GM12878 (cell line): ENCODE measurements at regions not wholly inside any gene's neighbourhood (a gene's known extent, or its start where the extent isn't known, plus 50 kb on each side); places are given as distances from the start of the nearest gene placed in this dataset.

Source experiments
- ATAC-seq: fragments of 200-7000 bp; cut with Tn5 transposase; 3 replicates; pipeline ENCODE4 v1.9.1; 2020; ENCODE audit warnings: mild to moderate bottlenecking, moderate library complexity
- BruUV-seq: library from RNA; stranded (reverse); fragments of 400-500 nt; replicated peaks from 2 replicates; lab custom pipeline; 2021; lab: Mats Ljungman, UMichigan
- CTCF ChIA-PET: fragments of 300-600 bp; sonication (Branson Sonifier 250); formaldehyde crosslinking; extraction: SDS; loops from one replicate; lab custom pipeline; 2021; ENCODE audit warnings: inconsistent platforms; lab: Yijun Ruan, JAX
- POLR2A ChIA-PET: fragments of 350-600 bp; formaldehyde crosslinking; extraction: SDS; loops from one replicate; lab custom pipeline; 2021; ENCODE audit warnings: inconsistent platforms; lab: Charles Lee
- RAD21 ChIA-PET: fragments of 300-600 bp; sonication (Branson Sonifier 250); formaldehyde crosslinking; loops from one replicate; lab custom pipeline; 2023; ENCODE audit warnings: antibody characterized with exemption; ENCODE audit not compliant: unreplicated experiment; lab: Charles Lee
- SMC1A ChIA-PET: fragments of 300-600 bp; sonication (Branson Sonifier 250); formaldehyde crosslinking; loops from one replicate; lab custom pipeline; 2023; ENCODE audit not compliant: unreplicated experiment, uncharacterized antibody; lab: Charles Lee
- DNase-seq: peaks from one replicate; pipeline ENCODE4 v3.0.0-alpha.2; 2011; ENCODE audit warnings: low read depth, low spot score
- FAIRE-seq: peaks from 3 replicates; lab custom pipeline; 2011; peaks lifted over from hg19 to GRCh38; lab: Jason Lieb, UNC
- H2AFZ ChIP-seq: 2 replicates; pipeline ENCODE4 v1.6.0; 2011; ENCODE audit warnings: low read depth, low read length, control low read depth; ENCODE audit not compliant: control insufficient read depth
- H3K27ac ChIP-seq: 2 replicates; pipeline ENCODE4 v1.5.1; 2011; ENCODE audit warnings: control low read depth; ENCODE audit not compliant: control insufficient read depth, insufficient read depth
- H3K27me3 ChIP-seq, 2 experiments: replicated peaks in 1 of 2; 2 replicates each; pipeline versions ENCODE4 v1.6.0 to v1.6.1; 2011; ENCODE audit warnings: low read length in 1 of 2; ENCODE audit not compliant: control insufficient read depth in 2 of 2, insufficient read depth in 2 of 2
- H3K36me3 ChIP-seq, 2 experiments: 2 replicates each; pipeline ENCODE4 v1.5.1; 2011; ENCODE audit warnings: low read length in 1 of 2; ENCODE audit not compliant: control insufficient read depth in 2 of 2, insufficient read depth in 2 of 2
- H3K4me1 ChIP-seq: 2 replicates; pipeline ENCODE4 v1.6.1; 2011; ENCODE audit warnings: mild to moderate bottlenecking, low read length, moderate library complexity, mixed read lengths; ENCODE audit not compliant: control insufficient read depth, insufficient read depth
- H3K4me2 ChIP-seq: 2 replicates; pipeline ENCODE4 v1.6.0; 2011; ENCODE audit warnings: control low read depth; ENCODE audit not compliant: control insufficient read depth, insufficient read depth
- H3K4me3 ChIP-seq: fragments of 200-600 bp; sonication (generic); 2 replicates; pipeline ENCODE4 v1.5.1; 2016
- H3K79me2 ChIP-seq: 2 replicates; pipeline ENCODE4 v1.6.0; 2011; ENCODE audit warnings: low read length; ENCODE audit not compliant: control insufficient read depth, insufficient read depth
- H3K9ac ChIP-seq: 2 replicates; pipeline ENCODE4 v1.8.0; 2011; ENCODE audit warnings: low read length, control low read depth, mixed read lengths; ENCODE audit not compliant: control insufficient read depth, insufficient read depth
- H3K9me3 ChIP-seq: replicated peaks from 3 replicates; pipeline ENCODE4 v1.5.1; 2011; ENCODE audit warnings: mild to moderate bottlenecking, low read length; ENCODE audit not compliant: control insufficient read depth, insufficient read depth
- H4K20me1 ChIP-seq: 2 replicates; pipeline ENCODE4 v1.6.0; 2011; ENCODE audit not compliant: control insufficient read depth, insufficient read depth
- ASH2L ChIP-seq: fragments of 300-600, 200-600 bp; sonication (generic); IDR thresholded peaks from 2 replicates; pipeline ENCODE4 v1.6.1; 2017; ENCODE audit warnings: low read depth, mild to moderate bottlenecking, borderline replicate concordance
- BRCA1 ChIP-seq: IDR thresholded peaks from 2 replicates; pipeline ENCODE4 v1.6.1; 2011; ENCODE audit warnings: low read depth, low read length, improper control_type of control experiment
- CHD1 ChIP-seq: IDR thresholded peaks from 2 replicates; pipeline ENCODE4 v1.6.1; 2012; ENCODE audit warnings: low read depth, low read length, improper control_type of control experiment
- CUX1 ChIP-seq: IDR thresholded peaks from 2 replicates; pipeline ENCODE4 v1.6.1; 2012; ENCODE audit warnings: improper control_type of control experiment, low read depth, low read length; ENCODE audit not compliant: insufficient replicate concordance
- E2F4 ChIP-seq: IDR thresholded peaks from 2 replicates; pipeline ENCODE4 v1.6.1; 2012; ENCODE audit warnings: low read depth, low read length, improper control_type of control experiment
- FOXM1 ChIP-seq: IDR thresholded peaks from 2 replicates; pipeline ENCODE4 v1.6.1; 2012; ENCODE audit warnings: low read depth, mild to moderate bottlenecking, inconsistent platforms, low read length, moderate library complexity
- HCFC1 ChIP-seq: fragments of 150-350 bp; IDR thresholded peaks from 2 replicates; pipeline ENCODE4 v1.6.1; 2014; ENCODE audit warnings: low read length
- HDAC6 ChIP-seq: fragments of 200-600 bp; sonication (generic); IDR thresholded peaks from one replicate; pipeline ENCODE4 v1.8.0; 2017; ENCODE audit warnings: antibody characterized with exemption; ENCODE audit not compliant: unreplicated experiment
- HSF1 ChIP-seq: fragments of 150-350 bp; IDR thresholded peaks from 2 replicates; pipeline ENCODE4 v1.6.1; 2014; ENCODE audit warnings: mild to moderate bottlenecking, low read depth, low read length
- JUNB ChIP-seq: IDR thresholded peaks from 2 replicates; pipeline ENCODE4 v1.6.1; 2016; ENCODE audit warnings: antibody characterized with exemption, mild to moderate bottlenecking
- LARP7 ChIP-seq: fragments of 450-650 bp; IDR thresholded peaks from 2 replicates; pipeline ENCODE4 v1.6.1; 2017; ENCODE audit warnings: mild to moderate bottlenecking
- POLR2A ChIP-seq: IDR thresholded peaks from 2 replicates; pipeline ENCODE4 v1.6.1; 2011; ENCODE audit warnings: low read depth, mild to moderate bottlenecking, low read length
- RAD51 ChIP-seq: fragments of 450-650 bp; IDR thresholded peaks from 2 replicates; pipeline ENCODE4 v1.6.1; 2016; ENCODE audit warnings: moderate library complexity, mild to moderate bottlenecking, inconsistent platforms
- RBBP5 ChIP-seq: fragments of 200-600 bp; sonication (generic); conservative IDR thresholded peaks from 2 replicates; pipeline ENCODE4 v1.6.1; 2016
- SUZ12 ChIP-seq: fragments of 200-600 bp; sonication (generic); IDR thresholded peaks from one replicate; pipeline ENCODE4 v1.6.1; 2018; ENCODE audit warnings: antibody characterized with exemption, mild to moderate bottlenecking; ENCODE audit not compliant: unreplicated experiment
- TCF12 ChIP-seq: IDR thresholded peaks from 2 replicates; pipeline ENCODE4 v1.6.1; 2011; ENCODE audit warnings: low read depth, mild to moderate bottlenecking, low read length
- TCF7 ChIP-seq: IDR thresholded peaks from 2 replicates; pipeline ENCODE4 v1.6.1; 2014; ENCODE audit warnings: antibody characterized with exemption, borderline replicate concordance
- ZNF207 ChIP-seq: fragments of 450-650 bp; IDR thresholded peaks from 2 replicates; pipeline ENCODE4 v1.6.1; 2014; ENCODE audit warnings: antibody characterized with exemption, mild to moderate bottlenecking, borderline replicate concordance
- ZNF274 ChIP-seq: IDR thresholded peaks from one replicate; pipeline ENCODE4 v1.8.0; 2011; ENCODE audit not compliant: insufficient read length, insufficient read depth
- ZZZ3 ChIP-seq: IDR thresholded peaks from 2 replicates; pipeline ENCODE4 v1.6.1; 2011; ENCODE audit warnings: low read depth; ENCODE audit not compliant: control insufficient read depth, insufficient read length
- whole genome bisulfite sequencing: methylation state at CpG from one replicate; pipeline ENCODE4 v1.1.6; 2016; ENCODE audit warnings: low lambda C conversion rate; ENCODE audit not compliant: insufficient replicate concordance, insufficient coverage; ENCODE audit errors: missing lambda C conversion rate; 5-methylcytosine and 5-hydroxymethylcytosine counted together
- in situ Hi-C: fragments of 300-500 bp; cut with MboI; formaldehyde crosslinking; loops from 9 replicates; pipeline ENCODE4 v1.14.3; 2018; ENCODE audit warnings: mixed read lengths
- intact Hi-C: fragments of 100-400 bp; cut with micrococcal nuclease; formaldehyde crosslinking; loops from one replicate; pipeline ENCODE4 v1.14.2; 2022; ENCODE audit not compliant: unreplicated experiment

- no peak overlapping the region for H3K4me3 ChIP-seq
- no peaks in the 10 kb centered on the region for H3K79me2 ChIP-seq
- H3K9me3 ChIP-seq, result no peaks in the 10 kb centered on the region
- H4K20me1 ChIP-seq, result no peaks in the 10 kb centered on the region
- DNase-seq, result no peak
- TF ChIP-seq POLR2A (no peak), RBBP5 (no peak), ASH2L (no peak), FOXM1 (no peak), E2F4 (no peak), BRCA1 (no peak), SUZ12 (no peak), TCF7 (no peak), CHD1 (no peak), HCFC1 (no peak), HSF1 (no peak), ZZZ3 (no peak), ZNF207 (no peak), ZNF274 (no peak), JUNB (no peak), RAD51 (no peak), LARP7 (no peak), TCF12 (no peak), HDAC6 (no peak), CUX1 (no peak)
- no peak overlapping the region for H3K9ac ChIP-seq
- intact Hi-C loops (no loop called here), in situ Hi-C loops (no loop called here)
- no peak overlapping the region for H3K27ac ChIP-seq
- 24% methylated on average over 7 of the region's 7 CpGs for WGBS
- no peaks in the 10 kb centered on the region for H3K36me3 ChIP-seq
- BruUV-seq, result no TSS peak
- H3K4me1 ChIP-seq, result no peaks in the 10 kb centered on the region
- RAD21 ChIA-PET, result no interaction called here
- no peak for ATAC-seq
- POLR2A ChIA-PET, result no interaction called here
- CTCF ChIA-PET, result no interaction called here
- H3K4me2 ChIP-seq, result no peak overlapping the region
- H3K27me3 ChIP-seq, result no peaks in the 10 kb centered on the region; a peak in 1 of 4 replicates
- no peak for FAIRE-seq
- H2AFZ ChIP-seq, result no peak overlapping the region
- SMC1A ChIA-PET, result no interaction called here
Observed at GRCh38 chr13:109941951-109942350, 155.6 kb upstream of the IRS2 start.
